GM12878 (cell line): ENCODE measurements at regions not wholly inside any gene's neighbourhood (a gene's known extent, or its start where the extent isn't known, plus 50 kb on each side); places are given as distances from the start of the nearest gene placed in this dataset.

Experiments used
- POLR2A ChIP-seq: IDR thresholded peaks from 2 replicates; pipeline ENCODE4 v1.6.1; 2011; ENCODE audit warnings: low read depth, mild to moderate bottlenecking, low read length
- RFX5 ChIP-seq: IDR thresholded peaks from 2 replicates; pipeline ENCODE4 v1.6.1; 2011; ENCODE audit warnings: low read depth, low read length, improper control_type of control experiment
- STAT3 ChIP-seq: IDR thresholded peaks from 2 replicates; pipeline ENCODE4 v1.6.1; 2011; ENCODE audit warnings: low read depth, low read length, improper control_type of control experiment
- ZNF207 ChIP-seq: fragments of 450-650 bp; IDR thresholded peaks from 2 replicates; pipeline ENCODE4 v1.6.1; 2014; ENCODE audit warnings: antibody characterized with exemption, mild to moderate bottlenecking, borderline replicate concordance
- TF ChIP-seq, protein P1 (sequence below), 3 experiments: IDR thresholded peaks in 2 of 3; conservative IDR thresholded peaks in 1 of 3; 2 replicates each; pipeline ENCODE4 v1.5.1; 2011; ENCODE audit warnings: low read depth in 3 of 3, low read length in 3 of 3, mild to moderate bottlenecking in 3 of 3, control low read depth in 2 of 3, moderate library complexity in 2 of 3, inconsistent platforms in 1 of 3, mixed read lengths in 1 of 3; ENCODE audit not compliant: control insufficient read depth in 2 of 3, insufficient read depth in 1 of 3; ENCODE audit errors: extremely low read depth in 1 of 3
- TF ChIP-seq, protein P2 (sequence below): IDR thresholded peaks from 2 replicates; pipeline ENCODE4 v1.6.1; 2011; ENCODE audit warnings: borderline replicate concordance, low read depth, mild to moderate bottlenecking, moderate library complexity, mixed read lengths, low read length; ENCODE audit not compliant: insufficient read depth; ENCODE audit errors: extremely low read length

DNA sequence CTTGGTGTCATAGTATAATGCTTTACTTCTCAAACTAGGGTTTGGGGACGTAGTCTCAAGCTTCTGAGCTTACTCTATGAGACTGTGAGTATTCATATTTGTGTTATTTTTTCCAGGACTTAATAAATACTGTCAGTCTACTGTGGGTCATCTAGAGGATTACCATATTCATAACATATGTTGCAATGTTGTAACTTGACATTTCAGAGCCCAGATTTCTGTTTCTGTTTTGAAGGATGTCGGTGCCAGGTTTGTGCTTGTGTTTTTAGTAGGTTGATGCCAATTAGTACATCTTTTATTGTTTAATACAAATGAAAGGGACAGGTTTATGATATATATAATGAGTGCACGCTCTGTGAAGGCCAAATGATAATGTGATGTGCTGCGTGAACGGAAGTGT is 69.6 kb downstream of the SPANXN4 start:
- TF ChIP-seq, protein P1, sequence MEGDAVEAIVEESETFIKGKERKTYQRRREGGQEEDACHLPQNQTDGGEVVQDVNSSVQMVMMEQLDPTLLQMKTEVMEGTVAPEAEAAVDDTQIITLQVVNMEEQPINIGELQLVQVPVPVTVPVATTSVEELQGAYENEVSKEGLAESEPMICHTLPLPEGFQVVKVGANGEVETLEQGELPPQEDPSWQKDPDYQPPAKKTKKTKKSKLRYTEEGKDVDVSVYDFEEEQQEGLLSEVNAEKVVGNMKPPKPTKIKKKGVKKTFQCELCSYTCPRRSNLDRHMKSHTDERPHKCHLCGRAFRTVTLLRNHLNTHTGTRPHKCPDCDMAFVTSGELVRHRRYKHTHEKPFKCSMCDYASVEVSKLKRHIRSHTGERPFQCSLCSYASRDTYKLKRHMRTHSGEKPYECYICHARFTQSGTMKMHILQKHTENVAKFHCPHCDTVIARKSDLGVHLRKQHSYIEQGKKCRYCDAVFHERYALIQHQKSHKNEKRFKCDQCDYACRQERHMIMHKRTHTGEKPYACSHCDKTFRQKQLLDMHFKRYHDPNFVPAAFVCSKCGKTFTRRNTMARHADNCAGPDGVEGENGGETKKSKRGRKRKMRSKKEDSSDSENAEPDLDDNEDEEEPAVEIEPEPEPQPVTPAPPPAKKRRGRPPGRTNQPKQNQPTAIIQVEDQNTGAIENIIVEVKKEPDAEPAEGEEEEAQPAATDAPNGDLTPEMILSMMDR (IDR thresholded peaks at IDR 0.05 in 2 of 3, conservative IDR thresholded peaks at IDR 0.05 in 1 of 3; ENCODE audit: control insufficient read depth in 2 of 3, extremely low read depth in 1 of 3, insufficient read depth in 1 of 3, low read depth in 3 of 3, low read length in 3 of 3) = no peak
- no peak for TF ChIP-seq ZNF207
- TF ChIP-seq RFX5 = no peak
- TF ChIP-seq, protein P2, sequence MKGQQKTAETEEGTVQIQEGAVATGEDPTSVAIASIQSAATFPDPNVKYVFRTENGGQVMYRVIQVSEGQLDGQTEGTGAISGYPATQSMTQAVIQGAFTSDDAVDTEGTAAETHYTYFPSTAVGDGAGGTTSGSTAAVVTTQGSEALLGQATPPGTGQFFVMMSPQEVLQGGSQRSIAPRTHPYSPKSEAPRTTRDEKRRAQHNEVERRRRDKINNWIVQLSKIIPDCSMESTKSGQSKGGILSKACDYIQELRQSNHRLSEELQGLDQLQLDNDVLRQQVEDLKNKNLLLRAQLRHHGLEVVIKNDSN = no peak
- TF ChIP-seq POLR2A = no peak
- TF ChIP-seq STAT3 = no peak
